Peyer's patch (tissue), 4 donors: ENCODE measurements at regions not wholly inside any gene's neighbourhood (a gene's known extent, or its start where the extent isn't known, plus 50 kb on each side); places are given as distances from the start of the nearest gene placed in this dataset.

Experiments
- POLR2A ChIP-seq, 2 donors: fragments of 450-650 bp; IDR thresholded peaks; one replicate each; pipeline ENCODE4 v1.5.1; 2017; ENCODE audit warnings: antibody characterized with exemption in 2 of 2, mild to moderate bottlenecking in 2 of 2, moderate library complexity in 2 of 2
- TF ChIP-seq, protein P1 (sequence below), 6 experiments: fragments of 450-650 bp in 4 of 6; fragments of 200-600 bp in 2 of 6; sonication (generic) in 1 of 6; IDR thresholded peaks; one replicate each; pipeline ENCODE4 v1.5.1; 2017 to 2019; ENCODE audit warnings: antibody characterized with exemption in 6 of 6, mild to moderate bottlenecking in 3 of 6, moderate library complexity in 1 of 6

DNA sequence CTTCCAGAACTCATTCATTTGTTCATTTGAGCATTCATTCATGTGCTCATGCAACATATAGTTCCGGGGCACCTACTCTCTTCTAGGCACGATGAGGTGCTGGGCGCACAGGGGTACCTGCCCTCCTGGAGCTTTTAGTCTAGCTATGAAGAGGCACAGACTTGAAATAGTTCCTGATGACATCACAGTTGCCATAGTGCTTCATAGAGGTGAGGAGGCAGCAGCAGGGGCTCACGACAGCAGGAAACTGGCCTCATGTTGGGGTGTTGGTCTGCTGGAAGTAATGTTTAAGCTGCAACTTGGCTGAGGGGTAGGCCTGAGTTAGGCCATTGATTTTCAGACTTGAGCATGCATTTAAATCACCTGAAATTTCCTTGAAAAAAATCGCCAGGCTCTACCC lies 195.5 kb downstream of the PHETA1 start:
- TF ChIP-seq, protein P1, sequence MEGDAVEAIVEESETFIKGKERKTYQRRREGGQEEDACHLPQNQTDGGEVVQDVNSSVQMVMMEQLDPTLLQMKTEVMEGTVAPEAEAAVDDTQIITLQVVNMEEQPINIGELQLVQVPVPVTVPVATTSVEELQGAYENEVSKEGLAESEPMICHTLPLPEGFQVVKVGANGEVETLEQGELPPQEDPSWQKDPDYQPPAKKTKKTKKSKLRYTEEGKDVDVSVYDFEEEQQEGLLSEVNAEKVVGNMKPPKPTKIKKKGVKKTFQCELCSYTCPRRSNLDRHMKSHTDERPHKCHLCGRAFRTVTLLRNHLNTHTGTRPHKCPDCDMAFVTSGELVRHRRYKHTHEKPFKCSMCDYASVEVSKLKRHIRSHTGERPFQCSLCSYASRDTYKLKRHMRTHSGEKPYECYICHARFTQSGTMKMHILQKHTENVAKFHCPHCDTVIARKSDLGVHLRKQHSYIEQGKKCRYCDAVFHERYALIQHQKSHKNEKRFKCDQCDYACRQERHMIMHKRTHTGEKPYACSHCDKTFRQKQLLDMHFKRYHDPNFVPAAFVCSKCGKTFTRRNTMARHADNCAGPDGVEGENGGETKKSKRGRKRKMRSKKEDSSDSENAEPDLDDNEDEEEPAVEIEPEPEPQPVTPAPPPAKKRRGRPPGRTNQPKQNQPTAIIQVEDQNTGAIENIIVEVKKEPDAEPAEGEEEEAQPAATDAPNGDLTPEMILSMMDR (IDR thresholded peaks at IDR 0.05): no peak
- no peak for TF ChIP-seq POLR2A (IDR thresholded peaks at IDR 0.05)
